22Rv1 (cell line): ENCODE measurements at regions not wholly inside any gene's neighbourhood (a gene's known extent, or its start where the extent isn't known, plus 50 kb on each side); places are given as distances from the start of the nearest gene placed in this dataset.

Source experiments
- H3K27ac ChIP-seq: fragments of 450-650 bp; 2 replicates; pipeline ENCODE4 v1.5.1; 2017
- ZFX ChIP-seq: fragments of 450-650 bp; IDR thresholded peaks from 2 replicates; pipeline ENCODE4 v1.6.1; 2017; ENCODE audit warnings: antibody characterized with exemption, borderline replicate concordance
- TF ChIP-seq, protein P1 (sequence below): fragments of 450-650 bp; IDR thresholded peaks from 2 replicates; pipeline ENCODE4 v1.5.1; 2017; ENCODE audit warnings: mild to moderate bottlenecking

- H3K27ac ChIP-seq: no peak overlapping the region
- no peak for TF ChIP-seq ZFX
- TF ChIP-seq, protein P1, sequence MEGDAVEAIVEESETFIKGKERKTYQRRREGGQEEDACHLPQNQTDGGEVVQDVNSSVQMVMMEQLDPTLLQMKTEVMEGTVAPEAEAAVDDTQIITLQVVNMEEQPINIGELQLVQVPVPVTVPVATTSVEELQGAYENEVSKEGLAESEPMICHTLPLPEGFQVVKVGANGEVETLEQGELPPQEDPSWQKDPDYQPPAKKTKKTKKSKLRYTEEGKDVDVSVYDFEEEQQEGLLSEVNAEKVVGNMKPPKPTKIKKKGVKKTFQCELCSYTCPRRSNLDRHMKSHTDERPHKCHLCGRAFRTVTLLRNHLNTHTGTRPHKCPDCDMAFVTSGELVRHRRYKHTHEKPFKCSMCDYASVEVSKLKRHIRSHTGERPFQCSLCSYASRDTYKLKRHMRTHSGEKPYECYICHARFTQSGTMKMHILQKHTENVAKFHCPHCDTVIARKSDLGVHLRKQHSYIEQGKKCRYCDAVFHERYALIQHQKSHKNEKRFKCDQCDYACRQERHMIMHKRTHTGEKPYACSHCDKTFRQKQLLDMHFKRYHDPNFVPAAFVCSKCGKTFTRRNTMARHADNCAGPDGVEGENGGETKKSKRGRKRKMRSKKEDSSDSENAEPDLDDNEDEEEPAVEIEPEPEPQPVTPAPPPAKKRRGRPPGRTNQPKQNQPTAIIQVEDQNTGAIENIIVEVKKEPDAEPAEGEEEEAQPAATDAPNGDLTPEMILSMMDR: no peak
Measured at GRCh38 chr5:61617995-61618525, 286.0 kb downstream of the ZSWIM6 start.

- no peak overlapping the region for H3K27ac ChIP-seq
- TF ChIP-seq ZFX: no peak
- TF ChIP-seq, protein P1: no peak
Measured at GRCh38 chr5:61618577-61618976, 286.5 kb downstream of the ZSWIM6 start.

DNA sequence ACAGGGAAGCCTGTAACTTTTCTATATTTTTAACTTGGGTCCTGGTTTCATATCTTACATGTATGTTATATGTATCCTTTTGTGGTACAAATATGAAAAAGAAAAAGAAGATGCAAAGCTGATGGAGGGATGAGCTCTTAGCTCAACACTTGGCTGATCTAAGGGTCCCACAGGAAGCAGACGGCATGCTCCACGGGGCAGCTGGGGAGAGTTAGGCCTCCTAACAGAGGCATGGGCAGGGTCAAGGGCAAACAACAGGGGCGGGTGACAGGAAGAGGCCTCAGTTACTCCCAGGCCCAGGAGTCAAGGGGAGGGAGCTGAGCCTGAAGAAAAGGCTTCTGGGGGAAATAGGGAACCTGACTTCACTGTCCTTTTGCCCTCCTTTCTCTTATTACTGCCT is 287.2 kb downstream of the ZSWIM6 start:
- TF ChIP-seq, protein P1: no peak
- no peak for TF ChIP-seq ZFX
- no peak overlapping the region for H3K27ac ChIP-seq

DNA sequence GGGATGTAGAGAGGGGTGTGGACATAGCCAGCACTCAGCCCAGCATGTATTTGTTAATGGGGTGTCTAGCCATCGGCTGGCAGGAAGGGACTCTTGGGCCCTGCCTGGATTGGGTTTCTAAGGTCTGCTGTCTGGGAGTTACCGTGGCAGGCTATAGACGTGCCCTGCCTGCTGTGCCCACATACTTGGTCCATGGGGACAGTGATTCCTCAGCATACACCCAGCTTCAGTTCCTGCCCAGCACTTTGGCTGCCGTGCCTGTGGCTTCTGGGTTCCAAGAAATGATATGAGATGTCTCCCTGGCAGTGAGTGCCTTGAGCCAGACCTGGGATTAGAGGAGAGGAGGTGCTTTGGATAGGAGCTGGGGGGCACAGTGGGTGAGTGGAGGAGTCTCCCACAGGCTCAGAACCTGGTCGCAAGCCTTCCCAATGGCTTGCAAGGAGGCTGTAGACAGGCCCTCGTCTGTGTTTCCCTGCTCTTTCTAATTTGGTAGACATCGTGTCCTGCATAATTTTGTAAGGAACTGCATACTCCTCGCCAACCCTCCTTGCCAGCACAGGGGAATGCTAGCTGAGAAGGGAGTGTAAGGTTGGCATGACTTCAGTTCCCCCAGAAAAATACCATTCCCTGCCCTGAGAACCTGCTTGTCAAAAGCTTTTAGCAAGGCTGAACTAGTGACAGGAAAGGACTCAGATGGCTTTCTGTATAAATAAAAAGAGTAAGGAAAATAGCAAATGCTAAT is 287.9 kb downstream of the ZSWIM6 start:
- TF ChIP-seq ZFX: no peak
- TF ChIP-seq, protein P1: no peak
- H3K27ac ChIP-seq: no peak overlapping the region

- TF ChIP-seq ZFX: no peak
- TF ChIP-seq, protein P1: no peak
- no peak overlapping the region for H3K27ac ChIP-seq
Measured at GRCh38 chr5:61620699-61621182, 288.7 kb downstream of the ZSWIM6 start.

DNA sequence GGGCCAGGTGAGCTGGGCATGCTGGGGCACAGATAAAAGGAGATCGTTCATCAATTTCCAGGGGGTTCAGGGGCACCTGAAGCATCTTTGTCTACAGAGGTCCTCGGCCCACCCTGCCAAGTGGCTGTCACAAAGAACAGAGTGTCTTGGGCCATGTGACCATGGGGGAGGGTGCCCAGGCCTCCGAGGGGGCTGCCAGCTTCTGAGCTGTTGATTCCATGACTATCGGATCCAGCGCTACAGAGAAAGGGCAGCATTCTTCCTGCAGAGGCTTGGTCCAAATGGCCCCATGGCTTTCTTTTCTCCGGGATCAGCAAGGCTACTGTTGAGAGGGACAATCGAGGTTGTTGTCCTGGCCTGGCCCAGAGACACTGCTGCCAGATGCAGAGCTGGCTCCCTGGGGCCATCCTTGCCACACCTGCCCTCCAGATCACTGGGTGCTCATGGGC is 289.2 kb downstream of the ZSWIM6 start:
- no peak for TF ChIP-seq ZFX
- TF ChIP-seq, protein P1: no peak
- H3K27ac ChIP-seq: no peak overlapping the region

- H3K27ac ChIP-seq: no peak overlapping the region
- TF ChIP-seq, protein P1: no peak
- TF ChIP-seq ZFX: no peak
Measured at GRCh38 chr5:61622156-61622555, 290.1 kb downstream of the ZSWIM6 start.
